ENCODE measurements at regions not wholly inside any gene's neighbourhood (a gene's known extent, or its start where the extent isn't known, plus 50 kb on each side); places are given as distances from the start of the nearest gene placed in this dataset.

DNA sequence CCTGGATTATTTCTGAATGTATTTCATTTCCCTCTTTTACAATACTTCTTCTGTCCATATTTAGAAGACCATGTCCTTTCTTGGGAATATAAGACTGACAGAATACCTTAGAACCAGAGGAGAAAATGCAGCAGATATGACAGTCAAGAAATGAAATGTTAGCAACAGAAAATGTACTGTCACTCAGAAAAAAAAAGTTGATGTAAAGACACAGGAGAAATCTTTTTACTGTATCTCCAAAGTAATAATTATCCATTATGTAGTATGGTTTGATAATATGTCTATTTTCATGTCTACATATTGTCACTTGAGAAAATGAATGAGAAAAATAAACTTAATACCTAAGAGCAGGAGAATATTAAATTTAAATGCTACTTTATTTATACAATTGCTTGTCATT is 652.1 kb downstream of the GABRG2 start:
- DNase-seq (ENCODE audit: low spot score in 2 of 2), result no peak
- intact Hi-C loops (cut with DNase I; ENCODE audit: low total_unique reads), result loop anchor here (1.0 kb wide), 1 partner anchor 9 kb away; no protein-coding TSS in a partner anchor
- peaks cover 0 to 18% of the 10 kb centered on the region in 2 donors for H3K9me3 ChIP-seq
- H3K4me3 ChIP-seq, result no peak overlapping the region
- no peak overlapping the region for H3K27ac ChIP-seq
- no peaks in the 10 kb centered on the region for H3K4me1 ChIP-seq
- no peaks in the 10 kb centered on the region for H3K27me3 ChIP-seq
- TF ChIP-seq POLR2A (IDR thresholded peaks at IDR 0.05) (no peak), CTCF (IDR thresholded peaks at IDR 0.05) (no peak), POLR2AphosphoS5 (IDR thresholded peaks at IDR 0.05) (no peak)
- no peaks in the 10 kb centered on the region for H3K36me3 ChIP-seq

DNA sequence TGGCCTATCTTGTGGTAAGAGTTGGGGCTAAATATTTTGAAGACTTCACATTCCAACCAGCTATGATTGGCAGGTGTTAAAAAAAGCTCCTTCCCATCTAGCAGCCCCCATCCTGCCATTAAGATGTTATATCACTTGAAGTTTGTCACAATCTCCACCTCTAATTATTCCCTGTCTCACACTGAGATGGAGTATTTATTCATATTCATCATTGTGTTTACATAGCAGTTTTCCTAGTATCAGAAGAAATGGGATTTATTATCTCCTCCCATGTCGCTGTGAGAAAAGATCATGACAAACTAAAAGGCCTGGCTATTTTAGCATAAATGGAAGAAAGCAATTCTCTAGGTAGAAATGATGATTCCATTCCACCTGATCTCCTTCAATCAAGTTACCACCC is 653.6 kb downstream of the GABRG2 start:
- H3K4me3 ChIP-seq, result no peak overlapping the region
- H3K36me3 ChIP-seq, result no peaks in the 10 kb centered on the region
- H3K27me3 ChIP-seq, result no peaks in the 10 kb centered on the region
- no peak for TF ChIP-seq POLR2A (IDR thresholded peaks at IDR 0.05)
- no peak for TF ChIP-seq POLR2AphosphoS5 (IDR thresholded peaks at IDR 0.05)
- no peak for TF ChIP-seq CTCF (IDR thresholded peaks at IDR 0.05)
- peaks cover 0 to 24% of the 10 kb centered on the region in 2 donors for H3K9me3 ChIP-seq
- H3K27ac ChIP-seq, result no peak overlapping the region
- no peaks in the 10 kb centered on the region for H3K4me1 ChIP-seq
- intact Hi-C loops (cut with DNase I; ENCODE audit: low total_unique reads), result no loop called here
- DNase-seq (ENCODE audit: low spot score in 2 of 2), result no peak

DNA sequence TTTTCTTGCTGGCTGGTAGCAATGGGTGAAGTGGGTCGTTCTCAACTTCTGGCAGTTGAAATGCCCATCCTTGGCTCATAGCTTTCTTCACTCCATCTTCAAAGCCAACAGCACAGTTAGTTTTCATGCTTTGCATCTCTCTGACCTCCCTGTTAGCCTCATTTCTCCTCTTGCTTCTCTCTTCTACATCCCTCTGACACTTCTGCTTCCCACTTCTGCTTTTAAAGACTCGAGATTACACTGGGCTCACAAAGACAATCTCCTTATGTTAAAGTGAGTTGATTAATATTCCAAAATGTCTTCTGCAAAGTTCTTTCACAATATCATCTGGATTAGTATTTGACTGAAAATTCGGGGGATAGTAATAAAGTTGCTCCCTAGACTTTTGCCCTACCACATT is 684.8 kb upstream of the CCNG1 start:
- TF ChIP-seq POLR2AphosphoS5 (IDR thresholded peaks at IDR 0.05) (no peak), POLR2A (IDR thresholded peaks at IDR 0.05) (no peak), CTCF (IDR thresholded peaks at IDR 0.05) (no peak)
- H3K36me3 ChIP-seq, result no peaks in the 10 kb centered on the region
- no peak overlapping the region for H3K4me3 ChIP-seq
- no peaks in the 10 kb centered on the region for H3K9me3 ChIP-seq
- H3K4me1 ChIP-seq, result no peaks in the 10 kb centered on the region
- DNase-seq (ENCODE audit: low spot score in 2 of 2), result no peak
- no peaks in the 10 kb centered on the region for H3K27me3 ChIP-seq
- H3K27ac ChIP-seq, result no peak overlapping the region
- intact Hi-C loops (cut with DNase I; ENCODE audit: low total_unique reads), result no loop called here

- Histone ChIP-seq H3K27ac (no peak overlapping the region), H3K4me3 (no peak overlapping the region), H3K9me3 (no peaks in the 10 kb centered on the region), H3K4me1 (no peaks in the 10 kb centered on the region), H3K27me3 (no peaks in the 10 kb centered on the region), H3K36me3 (no peaks in the 10 kb centered on the region)
- no peak for DNase-seq (ENCODE audit: low spot score in 2 of 2)
- TF ChIP-seq POLR2AphosphoS5 (IDR thresholded peaks at IDR 0.05), result no peak
- no peak for TF ChIP-seq CTCF (IDR thresholded peaks at IDR 0.05)
- TF ChIP-seq POLR2A (IDR thresholded peaks at IDR 0.05), result no peak
- intact Hi-C loops (cut with DNase I; ENCODE audit: low total_unique reads), result no loop called here
These were observed 675.3 kb upstream of the CCNG1 start for GRCh38 chr5:162762119-162762518.

DNA sequence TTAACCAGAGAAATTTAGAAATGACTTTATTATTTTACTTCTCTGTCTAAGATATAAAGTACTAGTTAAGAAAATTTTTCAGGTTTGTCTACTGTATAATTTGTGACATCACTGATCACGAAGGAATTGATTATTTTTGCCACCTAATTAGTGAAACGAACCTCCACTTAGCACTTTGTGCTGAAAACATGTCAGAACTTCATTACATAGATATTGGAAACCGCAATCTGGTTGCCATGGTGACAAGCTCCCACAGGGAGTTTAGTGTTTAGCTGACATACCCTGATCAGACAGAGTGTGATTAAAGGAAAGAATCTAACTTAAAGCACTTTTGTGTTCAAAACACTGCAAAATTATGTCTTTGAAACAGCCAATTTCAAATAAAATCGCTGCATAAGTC is 668.4 kb upstream of the CCNG1 start:
- no peaks in the 10 kb centered on the region for H3K4me1 ChIP-seq
- no peaks in the 10 kb centered on the region for H3K27me3 ChIP-seq
- TF ChIP-seq POLR2A (IDR thresholded peaks at IDR 0.05), result no peak
- TF ChIP-seq POLR2AphosphoS5 (IDR thresholded peaks at IDR 0.05), result no peak
- no peak for TF ChIP-seq CTCF (IDR thresholded peaks at IDR 0.05)
- H3K9me3 ChIP-seq, result no peaks in the 10 kb centered on the region
- no peak for DNase-seq (ENCODE audit: low spot score in 2 of 2)
- intact Hi-C loops (cut with DNase I; ENCODE audit: low total_unique reads), result no loop called here
- no peaks in the 10 kb centered on the region for H3K36me3 ChIP-seq
- no peak overlapping the region for H3K27ac ChIP-seq
- H3K4me3 ChIP-seq, result no peak overlapping the region

Data from breast epithelium (tissue), 4 donors.